Astrocyte (in vitro differentiated cells and primary cell): ENCODE measurements at regions not wholly inside any gene's neighbourhood (a gene's known extent, or its start where the extent isn't known, plus 50 kb on each side); places are given as distances from the start of the nearest gene placed in this dataset.

Experiments used
- DNase-seq: peaks from one replicate; pipeline ENCODE4 v3.0.0-alpha.2; 2010; ENCODE audit warnings: low read depth
- FAIRE-seq: peaks from 2 replicates; lab custom pipeline; 2011; peaks lifted over from hg19 to GRCh38; lab: Jason Lieb, UNC
- H2AFZ ChIP-seq: 2 replicates; pipeline ENCODE4 v1.6.0; 2012; ENCODE audit warnings: low read depth, low read length, inconsistent platforms
- H3K27ac ChIP-seq: 2 replicates; pipeline ENCODE4 v1.5.1; 2011; ENCODE audit warnings: low read depth, low read length, inconsistent platforms
- H3K27me3 ChIP-seq: 2 replicates; pipeline ENCODE4 v1.6.0; 2011; ENCODE audit warnings: low read length, inconsistent platforms; ENCODE audit not compliant: insufficient read depth
- H3K36me3 ChIP-seq: 2 replicates; pipeline ENCODE4 v1.5.1; 2011; ENCODE audit warnings: low read length, inconsistent platforms; ENCODE audit not compliant: insufficient read depth
- H3K4me1 ChIP-seq: 2 replicates; pipeline ENCODE4 v1.5.1; 2011; ENCODE audit warnings: low read length, inconsistent platforms; ENCODE audit not compliant: insufficient read depth
- H3K4me2 ChIP-seq: 2 replicates; pipeline ENCODE4 v1.6.0; 2012; ENCODE audit warnings: low read length, inconsistent platforms
- H3K4me3 ChIP-seq: 2 replicates; pipeline ENCODE4 v1.5.1; 2011; ENCODE audit warnings: low read depth, mild to moderate bottlenecking, low read length, inconsistent platforms; ENCODE audit not compliant: insufficient read depth
- H3K79me2 ChIP-seq: 2 replicates; pipeline ENCODE4 v1.6.0; 2012; ENCODE audit warnings: mild to moderate bottlenecking, low read length, inconsistent platforms; ENCODE audit not compliant: insufficient read depth
- H3K9ac ChIP-seq: 2 replicates; pipeline ENCODE4 v1.6.0; 2012; ENCODE audit warnings: mild to moderate bottlenecking, low read length, inconsistent platforms
- H3K9me3 ChIP-seq: 2 replicates; pipeline ENCODE4 v1.5.1; 2012; ENCODE audit warnings: low read depth, mild to moderate bottlenecking, low read length, inconsistent platforms; ENCODE audit not compliant: insufficient read depth
- H4K20me1 ChIP-seq: 2 replicates; pipeline ENCODE4 v1.6.0; 2012; ENCODE audit warnings: low read length, inconsistent platforms; ENCODE audit not compliant: insufficient read depth
- H3K27ac Mint-ChIP-seq: one replicate; pipeline ENCODE4 v1.8.0; 2021; ENCODE audit warnings: mild to moderate bottlenecking, mixed read lengths; ENCODE audit not compliant: unreplicated experiment
- H3K27me3 Mint-ChIP-seq: one replicate; pipeline ENCODE4 v1.8.0; 2021; ENCODE audit warnings: low read depth, mixed read lengths; ENCODE audit not compliant: unreplicated experiment
- H3K36me3 Mint-ChIP-seq: one replicate; pipeline ENCODE4 v1.8.0; 2021; ENCODE audit warnings: low read depth, mixed read lengths; ENCODE audit not compliant: unreplicated experiment
- H3K4me1 Mint-ChIP-seq: one replicate; pipeline ENCODE4 v1.8.0; 2021; ENCODE audit warnings: low read depth, mixed read lengths; ENCODE audit not compliant: unreplicated experiment
- H3K4me3 Mint-ChIP-seq: one replicate; pipeline ENCODE4 v1.8.0; 2021; ENCODE audit warnings: mild to moderate bottlenecking, moderate library complexity, mixed read lengths; ENCODE audit not compliant: unreplicated experiment
- H3K9me3 Mint-ChIP-seq: one replicate; pipeline ENCODE4 v1.8.0; 2021; ENCODE audit warnings: mild to moderate bottlenecking, mixed read lengths; ENCODE audit not compliant: unreplicated experiment
- CTCF ChIP-seq: IDR thresholded peaks from 2 replicates; pipeline ENCODE4 v1.5.1; 2011; ENCODE audit warnings: low read depth, mild to moderate bottlenecking, inconsistent platforms, low read length, moderate library complexity; ENCODE audit not compliant: insufficient read depth
- EZH2 ChIP-seq: IDR thresholded peaks from 2 replicates; pipeline ENCODE4 v1.6.1; 2012; ENCODE audit warnings: mild to moderate bottlenecking, low read length, inconsistent platforms; ENCODE audit not compliant: insufficient read depth

DNA sequence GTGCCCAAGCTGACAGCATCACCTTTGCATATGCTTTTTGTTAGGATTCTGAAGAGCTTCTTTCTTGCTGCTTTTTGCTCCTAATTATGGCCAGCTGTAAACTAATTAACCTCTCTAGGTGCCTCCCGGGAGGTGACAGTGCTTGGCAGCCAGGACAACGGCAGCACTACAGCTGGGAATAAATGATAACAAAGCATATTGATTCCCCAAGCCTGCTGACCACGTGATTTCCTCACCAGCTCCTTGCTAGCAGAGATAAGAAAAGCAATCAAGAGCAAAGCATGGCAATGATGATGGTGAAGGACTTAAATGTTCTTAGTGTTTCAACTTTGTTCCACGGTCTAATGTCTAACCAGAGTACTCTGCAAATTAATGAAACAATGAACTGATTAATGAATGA is 1074.4 kb upstream of the GYPC start:
- no peaks in the 10 kb centered on the region for H4K20me1 ChIP-seq
- Mint-ChIP-seq H3K27ac (no peak overlapping the region), H3K4me1 (no peaks in the 10 kb centered on the region), H3K4me3 (no peak overlapping the region), H3K36me3 (no peaks in the 10 kb centered on the region), H3K27me3 (no peaks in the 10 kb centered on the region), H3K9me3 (no peaks in the 10 kb centered on the region)
- no peak for TF ChIP-seq CTCF
- TF ChIP-seq EZH2, result no peak
- H3K79me2 ChIP-seq, result no peaks in the 10 kb centered on the region
- FAIRE-seq (no peak), DNase-seq (no peak)
- no peak overlapping the region for H2AFZ ChIP-seq
- H3K4me3 ChIP-seq, result no peak overlapping the region
- no peaks in the 10 kb centered on the region for H3K36me3 ChIP-seq
- no peaks in the 10 kb centered on the region for H3K9me3 ChIP-seq
- no peak overlapping the region for H3K4me2 ChIP-seq
- no peak overlapping the region for H3K27ac ChIP-seq
- H3K9ac ChIP-seq, result no peak overlapping the region
- H3K4me1 ChIP-seq, result no peaks in the 10 kb centered on the region
- no peaks in the 10 kb centered on the region for H3K27me3 ChIP-seq

GRCh38 chr2:125582516-125582915 is 1073.4 kb upstream of the GYPC start:
- H3K9me3 Mint-ChIP-seq, result no peaks in the 10 kb centered on the region
- TF ChIP-seq CTCF (no peak), EZH2 (no peak)

DNA sequence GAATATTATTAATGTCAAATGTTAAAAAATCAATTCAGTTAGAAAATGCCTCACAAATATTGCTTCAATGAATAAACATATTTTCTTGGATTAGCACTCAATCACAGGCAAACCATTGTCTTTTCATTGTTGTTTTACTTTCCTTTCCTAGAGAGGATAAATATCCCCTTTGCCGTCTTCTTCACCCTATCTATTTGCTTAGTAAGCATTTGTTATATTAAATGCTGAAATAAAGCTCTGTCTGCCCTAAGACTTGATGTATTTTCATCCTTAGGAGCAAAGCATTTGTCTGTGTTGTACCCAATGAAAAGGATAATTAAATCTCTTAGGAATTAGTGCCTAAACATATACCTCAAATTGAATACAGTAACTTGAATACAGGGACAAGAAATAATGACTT is 1071.2 kb upstream of the GYPC start:
- Mint-ChIP-seq H3K4me1 (no peaks in the 10 kb centered on the region), H3K9me3 (no peaks in the 10 kb centered on the region), H3K27me3 (no peaks in the 10 kb centered on the region), H3K27ac (no peak overlapping the region), H3K36me3 (no peaks in the 10 kb centered on the region), H3K4me3 (no peak overlapping the region)
- peaks cover 5% of the 10 kb centered on the region for H3K9me3 ChIP-seq
- no peaks in the 10 kb centered on the region for H3K4me1 ChIP-seq
- H3K4me3 ChIP-seq, result no peak overlapping the region
- TF ChIP-seq CTCF (no peak), EZH2 (no peak)
- no peak overlapping the region for H3K9ac ChIP-seq
- H2AFZ ChIP-seq, result no peak overlapping the region
- FAIRE-seq (no peak), DNase-seq (no peak)
- no peak overlapping the region for H3K27ac ChIP-seq
- H3K36me3 ChIP-seq, result no peaks in the 10 kb centered on the region
- H4K20me1 ChIP-seq, result no peaks in the 10 kb centered on the region
- H3K27me3 ChIP-seq, result no peaks in the 10 kb centered on the region
- H3K4me2 ChIP-seq, result no peak overlapping the region
- no peaks in the 10 kb centered on the region for H3K79me2 ChIP-seq

More at GRCh38 chr2:125582516-125582915, 1073.4 kb upstream of the GYPC start:
- Histone ChIP-seq H3K4me3 (no peak overlapping the region), H3K79me2 (no peaks in the 10 kb centered on the region), H2AFZ (no peak overlapping the region), H4K20me1 (no peaks in the 10 kb centered on the region), H3K27me3 (no peaks in the 10 kb centered on the region), H3K9ac (no peak overlapping the region), H3K36me3 (no peaks in the 10 kb centered on the region), H3K27ac (no peak overlapping the region), H3K4me2 (no peak overlapping the region), H3K9me3 (peaks cover 2% of the 10 kb centered on the region), H3K4me1 (no peaks in the 10 kb centered on the region)
- DNase-seq (no peak), FAIRE-seq (no peak)
- no peak overlapping the region for H3K27ac Mint-ChIP-seq
- H3K4me1 Mint-ChIP-seq, result no peaks in the 10 kb centered on the region
- no peaks in the 10 kb centered on the region for H3K27me3 Mint-ChIP-seq
- H3K4me3 Mint-ChIP-seq, result no peak overlapping the region
- H3K36me3 Mint-ChIP-seq, result no peaks in the 10 kb centered on the region
